Renal cortical epithelial cell (primary cell): ENCODE measurements at regions not wholly inside any gene's neighbourhood (a gene's known extent, or its start where the extent isn't known, plus 50 kb on each side); places are given as distances from the start of the nearest gene placed in this dataset.

Experiments
- DNase-seq: peaks from one replicate; pipeline ENCODE4 v3.0.0-alpha.2; 2011; ENCODE audit warnings: low read depth

DNA sequence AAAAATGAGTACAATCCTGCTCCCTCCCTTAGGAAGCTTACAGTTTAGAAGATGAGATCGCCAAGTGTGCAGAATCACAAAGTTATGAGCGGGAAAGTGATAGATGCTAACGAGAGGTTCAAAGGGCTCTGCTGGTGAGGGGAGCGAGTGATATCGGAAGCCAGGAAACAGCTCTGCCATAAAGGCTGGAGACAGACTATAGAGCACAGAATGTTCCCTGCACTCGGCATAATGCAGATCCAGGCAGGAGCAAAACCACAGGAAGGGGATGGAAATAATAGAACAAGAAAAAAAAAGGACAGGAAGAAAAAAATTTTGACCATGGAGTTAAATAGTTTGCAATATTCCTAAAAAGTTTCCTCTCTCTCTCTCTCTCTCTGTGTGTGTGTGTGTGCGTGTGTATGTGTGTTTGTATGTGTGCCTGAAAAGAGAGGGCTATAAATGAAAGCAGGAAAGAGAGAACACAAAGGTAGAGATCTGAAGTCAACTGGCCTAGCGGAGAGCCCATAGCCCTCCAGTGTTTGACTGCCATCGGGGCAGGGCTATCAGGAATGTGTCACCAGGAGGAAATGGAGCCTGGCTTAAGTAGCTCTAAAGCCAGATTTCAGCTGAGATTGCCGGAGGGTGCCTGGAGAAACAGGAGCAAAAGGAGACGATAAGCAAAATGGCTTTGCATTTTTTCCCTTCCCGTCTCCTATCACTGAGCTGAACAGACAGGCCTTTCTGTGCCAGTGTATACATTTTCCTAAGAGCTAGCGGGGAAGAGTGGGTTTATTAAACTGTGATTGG is 175.8 kb upstream of the LYZL1 start:
- DNase-seq: peak; percentile 35

DNA sequence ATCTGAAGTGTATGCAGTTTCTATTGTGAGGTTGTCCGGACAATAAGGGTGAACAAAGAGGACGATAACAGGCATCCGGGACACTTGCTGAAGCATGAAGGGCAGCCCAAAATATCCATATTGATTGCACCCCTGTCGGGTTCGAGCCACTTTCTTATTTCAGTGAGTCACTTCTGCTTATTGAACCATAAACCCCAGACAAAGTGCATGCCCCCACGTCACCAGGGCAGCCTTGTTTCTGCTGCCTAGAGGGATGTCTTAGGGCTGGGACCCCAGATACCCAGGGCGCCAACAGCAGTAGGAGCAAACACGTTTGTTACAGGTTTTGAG is 175.3 kb upstream of the LYZL1 start:
- no peak for DNase-seq

DNA sequence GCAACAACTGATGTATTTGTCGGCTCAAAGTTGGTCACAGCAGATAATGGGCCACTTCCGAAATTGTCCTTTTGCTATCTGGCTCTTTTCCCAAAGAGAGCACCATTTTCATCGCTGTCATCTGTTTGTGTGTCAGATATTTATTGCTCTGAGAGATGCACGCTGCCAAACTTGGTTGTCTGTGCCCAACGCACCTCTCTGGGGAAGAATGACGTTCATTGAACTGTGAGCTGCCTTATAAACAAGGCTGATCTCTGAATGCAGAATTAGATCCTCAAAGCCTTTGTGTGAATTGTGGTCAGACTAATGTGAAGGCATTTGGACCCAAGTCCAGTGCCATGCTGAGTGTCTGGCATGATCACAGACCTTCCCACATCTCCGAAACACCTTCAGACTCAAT is 174.7 kb upstream of the LYZL1 start:
- no peak for DNase-seq

DNA sequence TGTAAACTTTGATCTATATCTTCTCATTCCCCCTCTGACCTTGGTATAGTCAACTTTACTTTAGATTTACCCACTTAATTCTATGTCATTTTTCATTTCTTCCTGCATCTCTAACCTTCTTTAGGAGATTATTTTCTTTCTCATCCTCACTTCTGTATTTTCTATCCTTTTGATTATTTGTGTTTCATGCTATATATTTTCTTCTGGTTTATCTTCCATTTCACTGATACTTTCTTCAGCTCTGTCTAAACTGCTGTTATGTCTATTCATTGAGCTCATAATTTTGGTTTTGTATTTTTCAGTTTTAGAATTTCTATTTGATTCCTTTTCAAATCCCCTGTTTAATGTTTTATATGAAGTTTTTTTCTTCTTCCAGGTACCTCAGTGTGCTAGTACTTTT is 171.1 kb upstream of the LYZL1 start:
- DNase-seq: no peak

DNA sequence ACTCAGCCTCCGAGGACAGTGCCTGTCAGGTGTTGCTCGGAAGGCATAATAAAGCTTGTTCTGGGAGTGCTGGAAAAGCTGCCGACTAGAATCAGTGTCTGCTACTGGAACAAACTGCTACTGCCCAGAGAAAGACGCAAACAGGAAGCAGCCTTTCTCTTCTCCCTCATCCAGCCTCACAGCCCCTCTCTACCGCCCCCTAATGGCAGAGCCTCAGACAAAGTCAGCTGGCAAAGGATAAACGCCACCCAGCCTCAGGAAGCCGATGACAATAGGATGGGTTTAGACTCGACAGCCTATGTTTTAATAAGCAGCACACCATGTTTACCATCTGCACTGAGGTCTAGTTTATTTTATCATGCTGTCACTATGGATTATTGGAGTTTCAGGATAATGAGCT is 169.5 kb upstream of the LYZL1 start:
- no peak for DNase-seq

DNA sequence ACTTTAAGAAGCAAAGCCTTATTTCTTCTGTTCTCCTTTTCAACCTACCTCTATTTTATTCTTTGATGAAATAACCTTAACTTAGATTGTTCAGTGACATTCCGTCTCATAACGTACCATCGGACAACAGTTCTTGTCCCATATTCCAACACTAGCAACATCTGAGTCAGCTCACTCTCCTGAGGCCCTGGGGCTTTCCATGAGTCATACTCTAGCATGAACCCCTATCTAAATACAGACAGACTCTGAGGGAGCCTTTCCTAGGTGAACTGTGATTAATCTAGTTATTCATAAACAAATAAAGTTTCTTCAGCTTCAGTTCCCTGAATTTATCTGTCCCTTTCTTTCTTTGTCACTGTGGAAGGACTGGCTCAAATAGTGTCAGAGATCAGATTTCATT is 168.7 kb upstream of the LYZL1 start:
- peak; percentile 95 for DNase-seq

DNA sequence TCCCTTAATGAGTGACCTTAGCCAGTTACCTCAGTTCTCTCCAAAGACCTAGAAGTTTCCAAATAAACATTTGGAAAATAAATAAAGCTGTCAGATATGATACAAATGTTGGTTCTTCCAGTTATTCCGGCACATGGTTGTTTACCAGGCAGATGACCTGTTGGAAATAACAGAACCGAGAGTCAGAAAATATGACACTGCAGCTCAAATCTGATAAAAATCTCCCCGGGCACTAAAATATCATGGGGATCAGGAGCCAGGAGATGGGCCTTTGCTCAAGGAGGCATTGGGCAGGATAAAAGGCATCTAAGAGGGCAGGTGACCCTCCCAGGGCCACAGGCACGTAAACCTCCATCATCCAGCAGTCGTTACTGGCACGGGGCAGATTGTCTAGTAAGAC is 164.0 kb upstream of the LYZL1 start:
- no peak for DNase-seq

DNA sequence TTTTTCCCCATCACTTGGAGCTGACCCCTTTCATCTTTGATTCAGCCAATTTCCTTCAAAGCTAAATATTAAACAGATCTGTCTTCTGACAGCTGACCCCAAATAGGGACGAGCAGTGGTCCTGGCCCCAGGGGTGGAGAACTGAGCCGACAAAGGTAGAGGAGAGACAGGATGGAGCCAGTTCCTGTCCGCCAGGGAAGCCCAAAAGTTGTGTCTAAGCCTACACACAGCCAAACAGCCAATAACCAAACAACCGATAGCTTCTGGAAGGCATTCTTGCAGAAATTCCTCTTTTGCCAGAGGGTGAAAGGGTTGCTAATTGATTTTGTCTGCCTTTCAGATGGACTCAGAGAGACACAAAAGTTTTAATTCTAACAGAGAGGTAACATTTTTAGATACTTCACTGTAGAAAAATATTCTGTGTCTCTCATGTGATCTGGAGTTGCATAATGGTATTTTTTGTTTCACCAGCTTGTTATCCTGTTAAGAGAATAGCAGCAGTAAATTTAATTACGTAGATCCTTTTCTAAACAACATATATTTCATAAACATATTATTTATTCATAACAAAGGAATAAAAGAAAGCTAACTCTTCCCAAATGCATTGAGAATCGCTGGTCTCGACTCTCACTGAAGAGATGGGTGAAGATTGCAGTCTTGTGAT is 161.7 kb upstream of the LYZL1 start:
- DNase-seq: no peak

DNA sequence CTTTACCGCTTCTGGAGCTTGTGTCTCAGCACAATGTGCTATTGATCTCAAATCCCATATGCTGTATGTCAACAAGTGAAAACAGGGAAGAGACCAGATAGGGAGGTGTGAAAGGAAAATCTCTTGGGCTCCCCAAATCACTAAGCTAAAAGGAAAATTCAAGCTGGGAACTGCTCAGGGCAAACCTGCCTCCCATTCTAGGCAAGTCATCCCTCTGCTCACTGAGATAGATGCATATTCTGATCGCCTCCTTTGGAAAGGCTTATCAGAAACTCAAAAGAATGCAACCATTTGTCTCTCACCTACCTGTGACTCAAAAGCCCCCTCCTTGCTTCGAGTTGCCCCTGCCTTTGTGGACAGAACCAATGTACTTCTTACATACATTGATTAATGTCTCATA is 161.1 kb upstream of the LYZL1 start:
- DNase-seq: no peak

DNA sequence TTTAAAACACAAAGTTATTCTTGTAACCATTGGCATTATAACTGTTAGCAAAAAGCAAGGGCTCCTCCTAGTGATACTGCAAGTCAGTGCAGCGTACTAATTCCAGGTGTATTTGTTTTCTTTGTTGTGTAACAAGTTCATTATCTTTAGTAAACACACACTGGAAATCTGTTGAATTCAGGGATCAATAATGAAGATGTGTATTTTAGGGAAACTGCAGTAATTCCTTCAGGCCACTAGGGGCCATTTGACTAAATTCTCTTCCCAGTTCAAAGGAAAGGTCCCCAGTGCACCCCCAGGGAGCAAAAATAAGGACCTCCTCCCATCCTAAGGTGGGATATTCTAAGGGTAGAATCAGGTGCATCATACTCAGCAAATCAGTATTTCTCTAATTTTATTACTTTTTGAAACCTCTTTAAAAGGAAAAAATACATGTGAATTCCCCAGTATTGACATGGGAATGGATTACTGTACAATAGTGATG is 158.6 kb upstream of the LYZL1 start:
- DNase-seq: peak; percentile 61

DNA sequence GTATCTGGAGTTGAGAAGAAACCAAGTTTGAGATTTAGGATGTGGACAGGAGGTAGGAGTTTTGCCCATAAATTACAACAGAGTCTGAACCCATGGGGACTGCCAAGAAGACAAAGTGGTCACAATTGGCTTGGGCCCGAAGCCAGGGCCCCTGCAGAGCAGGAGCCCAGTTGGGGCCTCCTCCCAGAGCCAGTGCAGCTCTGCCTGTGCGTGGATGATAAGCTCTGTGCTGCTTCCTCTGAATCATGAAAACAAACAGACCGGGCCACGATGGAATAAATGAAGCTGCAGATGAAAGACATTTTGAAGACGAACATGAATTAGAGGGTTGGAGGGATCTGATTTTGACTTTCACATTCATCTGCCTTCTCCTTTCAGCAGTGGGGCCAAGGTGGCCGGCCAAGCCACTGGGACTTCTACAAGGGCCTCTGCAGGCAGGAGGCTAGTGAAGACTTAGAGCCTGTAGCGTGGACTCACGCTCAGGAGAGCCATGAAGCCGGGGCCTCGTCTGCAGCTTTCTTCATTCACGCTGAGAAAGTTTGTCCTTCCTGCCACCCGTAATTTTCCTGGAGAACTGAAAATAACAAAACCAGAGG is 156.8 kb upstream of the LYZL1 start:
- no peak for DNase-seq

DNA sequence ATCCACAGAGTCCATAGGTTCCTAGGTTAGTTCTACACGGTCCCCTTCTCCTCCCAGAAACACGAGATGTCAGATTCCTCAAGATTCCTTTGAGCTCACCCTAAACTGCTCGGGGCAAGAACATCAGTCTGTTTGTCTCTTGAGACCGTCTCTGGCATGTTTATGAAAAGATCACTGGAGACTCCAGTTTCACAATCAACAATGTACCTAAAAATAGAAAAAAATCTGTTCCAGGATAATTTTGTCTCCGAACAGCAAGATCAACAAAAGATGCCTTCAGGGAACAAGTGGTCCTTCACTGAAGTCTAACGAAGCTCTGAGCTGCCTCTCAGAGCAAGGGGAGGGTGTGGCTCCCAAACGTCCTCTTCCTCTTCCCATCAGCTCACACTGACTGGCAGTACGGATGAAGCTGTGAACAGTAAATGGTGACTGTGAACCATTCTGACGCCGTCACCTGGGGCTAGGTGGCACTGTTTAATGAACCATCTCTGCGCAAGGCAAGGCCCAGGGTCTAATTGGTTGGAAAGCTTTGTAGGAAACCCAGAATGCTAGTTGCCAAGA is 156.2 kb upstream of the LYZL1 start:
- DNase-seq: no peak

DNA sequence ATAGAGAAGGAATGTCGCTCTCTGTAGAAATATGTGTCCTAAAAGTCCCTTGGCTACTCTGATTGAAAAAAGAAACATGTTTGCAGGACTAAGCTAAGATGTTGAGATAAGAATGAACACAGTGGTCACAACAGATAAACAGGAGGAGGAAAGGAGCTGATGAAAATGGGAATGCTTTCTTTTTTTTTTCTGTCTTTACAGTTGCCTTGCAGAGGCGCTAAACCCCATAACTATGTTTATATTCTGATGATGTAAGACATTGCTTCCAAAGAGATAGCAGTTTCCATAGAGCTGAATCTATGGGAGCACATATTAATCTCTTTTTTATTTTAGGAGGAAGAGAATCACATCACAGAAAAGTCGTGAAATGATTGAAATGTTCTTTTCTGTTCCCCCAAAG is 153.5 kb upstream of the LYZL1 start:
- DNase-seq: no peak

DNA sequence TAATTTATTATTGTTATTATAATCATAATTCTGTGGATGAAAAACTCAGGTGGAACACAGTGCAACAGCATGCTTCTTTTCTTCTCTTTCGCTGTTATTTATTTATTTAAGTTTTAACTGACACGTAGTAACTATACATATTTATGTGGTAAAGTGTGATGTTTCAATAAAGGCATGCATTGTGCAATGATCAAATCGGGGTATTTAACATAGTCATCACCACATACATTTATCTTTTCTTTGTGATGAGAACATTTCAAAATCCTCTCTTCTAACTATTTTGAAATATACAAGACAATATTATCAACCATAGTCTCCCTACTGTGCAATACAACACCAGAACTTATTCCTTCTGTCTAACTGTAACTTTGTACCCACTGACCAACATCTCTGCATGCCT is 152.5 kb upstream of the LYZL1 start:
- no peak for DNase-seq

DNA sequence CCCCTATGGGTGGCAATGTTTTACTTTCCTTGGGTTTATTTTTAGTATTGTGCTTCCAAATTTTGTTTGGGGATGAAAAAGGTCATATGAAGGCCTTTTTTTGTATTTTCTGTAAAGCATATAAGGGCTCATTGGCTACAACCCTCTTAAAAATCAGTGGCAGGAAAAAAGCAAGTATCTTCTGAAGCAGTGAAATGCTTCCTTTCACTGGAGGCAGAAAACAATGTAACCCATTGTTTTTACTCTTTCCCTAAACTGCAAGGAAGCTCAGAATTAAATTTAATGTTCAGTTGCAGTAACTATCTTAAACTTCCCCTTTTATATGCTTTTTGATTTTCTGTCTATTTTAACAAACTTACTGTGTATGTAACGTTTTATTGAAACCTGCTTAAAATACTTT is 148.7 kb upstream of the LYZL1 start:
- no peak for DNase-seq

DNA sequence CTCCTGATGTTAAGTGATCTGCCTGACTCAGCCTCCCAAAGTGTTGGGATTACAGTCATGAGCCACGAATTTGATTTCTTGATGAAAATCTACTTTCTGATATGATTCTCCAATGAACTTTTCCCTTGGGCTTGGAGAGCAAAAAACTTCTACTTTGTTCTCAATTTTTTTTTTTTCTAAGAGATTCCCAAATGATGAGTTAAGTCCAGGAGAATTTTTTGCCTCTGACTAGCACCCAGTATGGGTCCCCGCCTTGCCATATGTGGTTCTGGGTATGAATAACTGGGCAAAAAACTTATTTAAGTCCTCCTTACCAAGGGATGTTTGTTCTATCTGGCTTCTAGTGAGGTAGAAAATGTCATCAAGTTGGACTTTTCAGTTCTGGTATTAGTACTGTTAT is 147.9 kb upstream of the LYZL1 start:
- peak; percentile 68 for DNase-seq

DNA sequence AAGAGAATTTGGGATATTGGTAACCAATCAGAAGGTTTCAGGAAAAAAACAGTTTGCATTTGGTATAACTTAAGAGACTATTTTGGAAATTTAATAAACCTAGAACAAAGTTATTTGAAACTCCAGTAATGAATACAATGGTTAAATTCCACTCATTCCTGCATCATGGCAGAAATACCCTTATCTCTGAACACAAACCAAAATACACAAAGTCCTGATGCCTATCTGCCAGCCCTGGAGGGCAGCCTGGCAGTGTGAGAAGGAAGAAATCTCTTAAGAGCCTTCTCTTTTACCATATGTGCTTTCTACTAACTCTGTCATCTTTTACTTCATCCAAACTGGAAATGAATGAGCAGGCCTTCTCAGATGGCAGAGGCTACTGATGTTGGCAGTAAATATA is 147.1 kb upstream of the LYZL1 start:
- peak; percentile 50 for DNase-seq

DNA sequence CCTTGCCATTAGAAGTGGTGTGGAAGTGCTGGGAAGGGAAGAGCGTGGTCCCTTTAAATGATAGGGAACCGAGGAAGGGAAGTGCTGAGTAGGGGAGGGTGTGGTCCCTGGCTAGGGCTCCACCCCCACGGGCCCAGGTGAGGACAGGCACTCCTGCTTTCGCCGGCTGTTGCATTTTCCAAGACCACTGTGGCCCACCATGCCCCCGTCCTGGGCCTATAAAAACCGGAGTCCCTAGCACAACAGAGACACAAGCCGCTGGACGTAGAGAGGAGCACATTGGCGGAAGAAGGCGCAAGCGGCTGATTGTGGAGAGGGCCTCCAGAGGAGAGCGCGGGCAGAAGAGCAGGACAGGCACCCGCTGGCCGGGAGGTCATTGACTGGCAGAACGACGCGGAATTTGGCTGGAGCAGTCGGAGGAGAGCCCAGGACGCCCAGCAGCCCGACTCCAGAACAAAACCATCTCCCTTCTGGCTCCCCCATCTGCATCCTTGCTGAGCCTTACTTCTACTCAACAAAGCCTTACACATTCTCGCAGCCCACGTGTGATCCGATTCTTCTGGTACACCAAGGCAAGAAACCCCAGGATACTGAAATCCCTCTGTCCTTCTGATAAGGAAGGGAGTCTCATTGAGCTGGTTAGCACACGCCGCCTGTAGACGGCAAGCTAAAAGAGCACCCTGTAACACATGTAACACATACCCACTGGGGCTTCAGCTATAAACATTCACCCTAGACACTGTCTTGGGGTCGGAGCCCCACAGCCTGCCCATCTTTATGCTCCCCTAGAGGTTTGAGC is 146.2 kb upstream of the LYZL1 start:
- no peak for DNase-seq

DNA sequence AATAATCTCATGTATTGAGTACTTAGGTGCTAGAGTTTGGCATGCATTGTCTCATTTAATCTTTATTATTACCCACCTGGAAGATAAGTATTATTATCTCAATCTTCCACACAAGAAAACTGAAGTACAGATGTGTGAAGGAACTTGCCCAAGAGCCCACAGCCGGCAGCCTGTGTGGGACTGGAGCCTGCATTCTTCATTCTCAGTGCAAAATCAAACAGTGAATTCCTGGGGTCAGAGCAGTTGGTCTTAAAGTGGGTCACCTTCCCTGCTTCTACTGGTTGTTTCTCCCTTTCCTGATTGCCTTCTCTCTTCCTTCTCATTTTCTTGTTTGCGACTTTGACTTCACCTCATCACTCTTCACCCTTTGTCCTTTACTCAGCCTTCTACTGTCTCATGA is 144.7 kb upstream of the LYZL1 start:
- DNase-seq: no peak

DNA sequence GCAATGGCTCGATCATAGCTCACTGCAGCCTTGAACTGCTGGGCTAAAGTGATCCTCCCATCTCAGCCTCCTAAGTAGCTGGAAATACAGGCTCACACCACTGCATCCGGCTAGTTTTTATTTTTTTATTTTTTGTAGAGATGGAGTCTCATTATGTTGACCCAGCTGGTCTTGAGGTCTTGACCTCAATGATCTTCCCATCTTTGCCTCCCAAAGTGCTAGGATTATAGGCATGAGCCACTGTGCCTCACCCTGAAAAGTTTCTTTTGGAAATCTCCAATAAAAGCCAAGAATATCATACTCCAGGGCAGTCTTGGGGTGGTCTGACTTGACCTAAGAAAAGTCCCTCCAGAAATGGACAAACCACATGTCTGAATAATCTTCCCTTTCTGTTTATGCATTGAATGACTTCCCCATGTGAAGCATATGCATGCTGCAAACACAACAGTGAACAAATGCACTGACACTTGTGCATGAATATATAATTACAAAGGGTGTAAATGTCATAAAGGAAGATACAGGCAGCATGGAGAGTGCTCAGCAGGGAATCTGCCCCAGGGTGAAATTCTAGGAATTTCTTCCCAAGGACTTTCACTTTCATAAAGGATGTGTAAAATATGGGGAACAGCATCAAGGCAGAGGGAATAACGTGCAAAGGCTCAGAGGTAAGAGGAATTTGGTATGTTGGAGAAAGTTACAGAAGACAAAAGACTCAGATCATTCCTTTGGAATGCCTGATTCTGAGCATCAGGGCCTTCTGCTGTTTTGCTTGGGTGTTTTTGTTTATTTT is 142.4 kb upstream of the LYZL1 start:
- no peak for DNase-seq

DNA sequence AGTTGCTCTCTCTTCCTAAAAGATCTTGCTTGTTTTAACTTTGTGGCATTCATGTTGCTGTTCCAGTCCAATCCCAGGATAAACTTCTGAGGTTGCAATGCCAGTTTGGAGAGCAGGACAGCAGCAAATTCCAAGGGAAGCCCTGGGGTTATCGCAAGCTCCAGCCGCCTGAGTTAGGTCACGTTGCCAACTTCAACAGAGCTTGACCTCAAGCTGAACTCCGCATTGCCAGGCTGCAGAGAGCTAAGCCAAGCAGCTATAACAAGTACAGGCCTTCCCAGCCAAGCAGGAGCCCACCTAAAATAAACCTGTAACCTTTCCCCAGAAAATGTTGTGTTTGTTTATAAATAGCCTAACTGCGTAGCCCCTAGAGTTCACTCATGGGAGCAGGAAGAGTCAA is 138.9 kb upstream of the LYZL1 start:
- peak; percentile 48 for DNase-seq
